OCI-LY7 (cell line): ENCODE measurements at regions not wholly inside any gene's neighbourhood (a gene's known extent, or its start where the extent isn't known, plus 50 kb on each side); places are given as distances from the start of the nearest gene placed in this dataset.

Experiments used
- EZH2phosphoT487 ChIP-seq: fragments of 200-600 bp; sonication (generic); IDR thresholded peaks from 2 replicates; pipeline ENCODE4 v1.6.1; 2018; ENCODE audit warnings: low read depth, borderline replicate concordance, mild to moderate bottlenecking, mixed run types, antibody characterized with exemption, low read length, moderate library complexity, mixed read lengths
- TF ChIP-seq, protein P1 (sequence below): fragments of 200-600 bp; sonication (generic); conservative IDR thresholded peaks from 2 replicates; pipeline ENCODE4 v1.5.1; 2014; ENCODE audit warnings: mild to moderate bottlenecking, antibody characterized with exemption, low read length, moderate library complexity, mixed read lengths

DNA sequence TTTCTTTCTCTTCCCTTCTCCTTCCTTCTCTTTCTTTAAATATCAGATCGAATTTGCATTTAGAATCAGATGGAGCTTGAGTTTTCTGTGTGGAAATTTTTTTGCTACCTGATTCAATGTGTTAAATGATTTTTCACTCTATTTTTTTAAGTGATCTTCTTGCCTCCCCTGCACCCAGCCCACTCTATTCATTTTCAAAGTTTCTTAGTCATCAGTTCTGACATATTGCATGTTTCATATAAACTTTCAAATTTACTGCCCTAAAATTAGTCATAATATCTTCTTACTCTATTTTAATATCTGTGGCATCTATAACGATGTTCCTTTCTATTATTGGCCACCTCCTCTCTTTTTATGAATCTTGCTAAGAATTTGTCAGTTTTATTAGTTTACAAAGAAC is 69.1 kb downstream of the MTNR1B start:
- TF ChIP-seq, protein P1, sequence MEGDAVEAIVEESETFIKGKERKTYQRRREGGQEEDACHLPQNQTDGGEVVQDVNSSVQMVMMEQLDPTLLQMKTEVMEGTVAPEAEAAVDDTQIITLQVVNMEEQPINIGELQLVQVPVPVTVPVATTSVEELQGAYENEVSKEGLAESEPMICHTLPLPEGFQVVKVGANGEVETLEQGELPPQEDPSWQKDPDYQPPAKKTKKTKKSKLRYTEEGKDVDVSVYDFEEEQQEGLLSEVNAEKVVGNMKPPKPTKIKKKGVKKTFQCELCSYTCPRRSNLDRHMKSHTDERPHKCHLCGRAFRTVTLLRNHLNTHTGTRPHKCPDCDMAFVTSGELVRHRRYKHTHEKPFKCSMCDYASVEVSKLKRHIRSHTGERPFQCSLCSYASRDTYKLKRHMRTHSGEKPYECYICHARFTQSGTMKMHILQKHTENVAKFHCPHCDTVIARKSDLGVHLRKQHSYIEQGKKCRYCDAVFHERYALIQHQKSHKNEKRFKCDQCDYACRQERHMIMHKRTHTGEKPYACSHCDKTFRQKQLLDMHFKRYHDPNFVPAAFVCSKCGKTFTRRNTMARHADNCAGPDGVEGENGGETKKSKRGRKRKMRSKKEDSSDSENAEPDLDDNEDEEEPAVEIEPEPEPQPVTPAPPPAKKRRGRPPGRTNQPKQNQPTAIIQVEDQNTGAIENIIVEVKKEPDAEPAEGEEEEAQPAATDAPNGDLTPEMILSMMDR = no peak
- TF ChIP-seq EZH2phosphoT487 = no peak
